ENCODE measurements at regions not wholly inside any gene's neighbourhood (a gene's known extent, or its start where the extent isn't known, plus 50 kb on each side); places are given as distances from the start of the nearest gene placed in this dataset.

- TF ChIP-seq EP300 (IDR thresholded peaks at IDR 0.05) (no peak), POLR2AphosphoS5 (IDR thresholded peaks at IDR 0.05) (no peak), CTCF (IDR thresholded peaks at IDR 0.05) (no peak), POLR2A (IDR thresholded peaks at IDR 0.05) (no peak)
- H3K4me1 ChIP-seq = no peaks in the 10 kb centered on the region
- H3K9me3 ChIP-seq = no peaks in the 10 kb centered on the region
- no peak for DNase-seq (ENCODE audit: low spot score in 2 of 2)
- 17% methylated on average over 4 of the region's 4 CpGs for WGBS
- no peaks in the 10 kb centered on the region for H3K36me3 ChIP-seq
- H3K27me3 ChIP-seq = no peaks in the 10 kb centered on the region
- no peak overlapping the region for H3K4me3 ChIP-seq
- H3K27ac ChIP-seq = no peak overlapping the region
Measured at GRCh38 chr5:158317507-158317906, 458.6 kb upstream of the CLINT1 start.

- no peak for DNase-seq (ENCODE audit: low spot score in 2 of 2)
- H3K9me3 ChIP-seq = no peaks in the 10 kb centered on the region
- H3K4me1 ChIP-seq = no peaks in the 10 kb centered on the region
- 73% methylated on average over 15 of the region's 15 CpGs for WGBS
- H3K36me3 ChIP-seq = no peaks in the 10 kb centered on the region
- no peak overlapping the region for H3K4me3 ChIP-seq
- no peak overlapping the region for H3K27ac ChIP-seq
- TF ChIP-seq POLR2AphosphoS5 (IDR thresholded peaks at IDR 0.05) = no peak
- no peak for TF ChIP-seq CTCF (IDR thresholded peaks at IDR 0.05)
- no peak for TF ChIP-seq EP300 (IDR thresholded peaks at IDR 0.05)
- TF ChIP-seq POLR2A (IDR thresholded peaks at IDR 0.05) = no peak
- no peaks in the 10 kb centered on the region for H3K27me3 ChIP-seq
Measured at GRCh38 chr5:158313733-158314464, 455.0 kb upstream of the CLINT1 start.

- 82% methylated on average over 12 of the region's 12 CpGs for WGBS
- H3K4me3 ChIP-seq = no peak overlapping the region
Measured at GRCh38 chr5:158313027-158313732, 454.2 kb upstream of the CLINT1 start.

GRCh38 chr5:158309088-158309807 is 450.3 kb upstream of the CLINT1 start:
- 68% methylated on average over 6 of the region's 6 CpGs for WGBS
- Histone ChIP-seq H3K27me3 (peaks cover 3% of the 10 kb centered on the region), H3K4me3 (no peak overlapping the region), H3K27ac (no peak overlapping the region), H3K4me1 (no peaks in the 10 kb centered on the region), H3K36me3 (no peaks in the 10 kb centered on the region), H3K9me3 (no peaks in the 10 kb centered on the region)
- TF ChIP-seq EP300 (IDR thresholded peaks at IDR 0.05) = no peak
- TF ChIP-seq POLR2AphosphoS5 (IDR thresholded peaks at IDR 0.05) = no peak
- TF ChIP-seq POLR2A (IDR thresholded peaks at IDR 0.05) = no peak
- TF ChIP-seq CTCF (IDR thresholded peaks at IDR 0.05) = no peak
- no peak for DNase-seq (ENCODE audit: low spot score in 2 of 2)

More at GRCh38 chr5:158313027-158313732, 454.2 kb upstream of the CLINT1 start:
- Histone ChIP-seq H3K9me3 (no peaks in the 10 kb centered on the region), H3K27ac (no peak overlapping the region), H3K36me3 (no peaks in the 10 kb centered on the region), H3K4me1 (no peaks in the 10 kb centered on the region), H3K27me3 (peaks cover 3% of the 10 kb centered on the region)
- TF ChIP-seq POLR2AphosphoS5 (IDR thresholded peaks at IDR 0.05) (no peak), CTCF (IDR thresholded peaks at IDR 0.05) (no peak), POLR2A (IDR thresholded peaks at IDR 0.05) (no peak), EP300 (IDR thresholded peaks at IDR 0.05) (no peak)
- DNase-seq (ENCODE audit: low spot score in 2 of 2) = no peak
